ENCODE measurements at regions not wholly inside any gene's neighbourhood (a gene's known extent, or its start where the extent isn't known, plus 50 kb on each side); places are given as distances from the start of the nearest gene placed in this dataset.

DNA sequence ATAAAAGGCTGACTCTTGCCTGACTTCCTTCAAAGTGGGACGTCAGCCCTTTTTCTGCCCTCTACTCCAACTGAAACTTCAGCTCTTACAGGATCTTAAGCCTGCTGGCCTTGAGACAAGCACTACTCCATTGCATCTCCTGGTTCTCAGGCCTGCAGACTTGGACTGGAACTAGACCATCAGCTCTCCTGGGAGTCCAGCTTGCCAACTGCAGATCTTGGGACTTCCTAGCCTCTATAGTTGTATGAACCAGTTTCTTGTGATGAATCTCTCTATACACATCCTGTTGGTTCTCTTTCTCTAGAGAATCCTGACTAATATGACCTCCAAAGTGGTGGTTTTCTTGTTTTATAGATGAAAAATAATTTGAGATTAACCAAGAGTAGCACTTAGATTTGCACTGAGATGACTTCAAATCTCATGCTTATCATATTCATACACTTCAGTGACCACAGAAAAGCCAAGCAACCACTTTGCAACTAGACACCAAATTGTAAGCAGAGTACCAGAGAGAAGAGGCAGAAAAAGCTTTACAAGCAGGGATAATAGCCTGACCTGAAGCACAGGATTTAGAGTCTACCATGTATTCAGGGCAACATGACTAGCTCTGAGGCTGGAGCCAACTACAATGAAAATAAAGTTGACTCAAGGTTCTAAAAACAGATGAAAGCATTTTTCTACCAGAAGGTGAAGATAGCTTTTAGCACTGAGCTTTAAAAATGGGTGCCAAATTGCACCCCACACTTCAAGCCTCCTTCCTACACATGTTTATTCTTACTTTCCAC, 661.3 kb upstream of the USP24 start:
- Histone ChIP-seq H3K4me3 (ENCODE audit: extremely low read depth in 1 of 4, insufficient read depth in 2 of 4, low read depth in 3 of 4, low read length in 4 of 4) (no peak overlapping the region), H4K91ac (replicated peaks; ENCODE audit: insufficient read length, low read length) (no peak overlapping the region), H2BK12ac (ENCODE audit: low read depth, low read length) (no peak overlapping the region), H3K4me2 (ENCODE audit: insufficient read depth in 1 of 2, low read depth in 2 of 2, low read length in 2 of 2) (no peak overlapping the region), H4K5ac (ENCODE audit: insufficient read length, low read depth, low read length) (no peak overlapping the region), H2AK5ac (ENCODE audit: low read depth, low read length) (no peak overlapping the region), H3K56ac (replicated peaks; ENCODE audit: insufficient read length, low read depth, low read length) (no peak overlapping the region), H3K9me3 (ENCODE audit: insufficient read depth in 2 of 2, low read depth in 1 of 2, low read length in 1 of 2) (no peaks in the 10 kb centered on the region), H3K79me2 (ENCODE audit: control insufficient read depth in 1 of 2, insufficient read depth in 2 of 2, low read length in 2 of 2) (no peaks in the 10 kb centered on the region), H3K4ac (replicated peaks; ENCODE audit: insufficient read length, low read depth, low read length) (no peak overlapping the region), H2AFZ (ENCODE audit: low read length) (no peak overlapping the region), H3K79me1 (ENCODE audit: low read depth, low read length) (no peaks in the 10 kb centered on the region), H4K20me1 (replicated peaks in 1 of 2; ENCODE audit: control insufficient read depth in 1 of 2, insufficient read depth in 2 of 2, low read length in 2 of 2) (no peaks in the 10 kb centered on the region), H2BK20ac (ENCODE audit: low read length) (no peak overlapping the region), H3K27ac (ENCODE audit: low read depth, low read length) (no peak overlapping the region), H3K9ac (replicated peaks in 1 of 4; ENCODE audit: extremely low read depth in 1 of 4, low read depth in 3 of 4, low read length in 3 of 4) (no peak overlapping the region), H3K23me2 (ENCODE audit: low read depth, low read length) (no peaks in the 10 kb centered on the region), H3K4me1 (replicated peaks in 1 of 4; ENCODE audit: control insufficient read depth in 3 of 4, insufficient read depth in 4 of 4, low read length in 3 of 4) (no peaks in the 10 kb centered on the region), H2BK15ac (ENCODE audit: low read length) (no peak overlapping the region), H3K27me3 (replicated peaks in 1 of 4; ENCODE audit: control insufficient read depth in 3 of 4, extremely low read depth in 1 of 4, insufficient read depth in 3 of 4, low read length in 3 of 4) (no peaks in the 10 kb centered on the region), H3K23ac (ENCODE audit: insufficient read length) (no peak overlapping the region), H3K14ac (ENCODE audit: insufficient read length) (no peak overlapping the region), H2BK5ac (ENCODE audit: low read depth, low read length) (no peak overlapping the region), H3K18ac (ENCODE audit: extremely low read depth, low read length) (no peak overlapping the region), H3K36me3 (ENCODE audit: control insufficient read depth in 2 of 4, insufficient read depth in 4 of 4, low read length in 3 of 4) (no peaks in the 10 kb centered on the region), H2BK120ac (replicated peaks; ENCODE audit: low read depth, low read length) (no peak overlapping the region), H4K8ac (ENCODE audit: extremely low read depth, insufficient read depth, low read length) (no peak overlapping the region)
- FAIRE-seq (no peak), DNase-seq (ENCODE audit: low read depth in 1 of 2, low spot score in 2 of 2) (no peak)
- CTCF ChIA-PET (ENCODE audit: partially characterized antibody), result interaction anchor here (0.6 to 1.5 kb wide), 4 partner anchors 9 to 596 kb away, joined by 3 to 7 read pairs (median 4); no protein-coding TSS in a partner anchor
- WGBS, 2 experiments (ENCODE audit: extremely low coverage in 1 of 2, insufficient coverage in 1 of 2, insufficient read length in 1 of 2, insufficient replicate concordance in 2 of 2, low coverage in 1 of 2, low lambda C conversion rate in 2 of 2, missing lambda C conversion rate in 1 of 2), result 83% methylated on average over 1 of the region's 1 CpG; no CpG with 5 or more reads in 1 of the 2 experiments
- POLR2A ChIA-PET (ENCODE audit: partially characterized antibody), result no interaction called here
- TF ChIP-seq GTF2F1 (IDR thresholded peaks at IDR 0.05; ENCODE audit: borderline replicate concordance, low read depth, low read length) (no peak), RXRA (IDR thresholded peaks at IDR 0.05; ENCODE audit: insufficient read depth, low read depth, low read length) (no peak), FOSL1 (IDR thresholded peaks at IDR 0.05; ENCODE audit: insufficient read depth, low read depth, low read length) (no peak), EGR1 (IDR thresholded peaks at IDR 0.05; ENCODE audit: borderline replicate concordance, low read depth, low read length) (no peak), NANOG (IDR thresholded peaks at IDR 0.05; ENCODE audit: insufficient read depth, low read depth, low read length, poor library complexity, severe bottlenecking) (no peak), CBX5 (IDR thresholded peaks at IDR 0.05; ENCODE audit: low read depth, low read length) (no peak), CREB1 (IDR thresholded peaks at IDR 0.05) (no peak), KDM4A (IDR thresholded peaks at IDR 0.05; ENCODE audit: low read depth, low read length, severe bottlenecking) (no peak)
- TF ChIP-seq, protein P1, sequence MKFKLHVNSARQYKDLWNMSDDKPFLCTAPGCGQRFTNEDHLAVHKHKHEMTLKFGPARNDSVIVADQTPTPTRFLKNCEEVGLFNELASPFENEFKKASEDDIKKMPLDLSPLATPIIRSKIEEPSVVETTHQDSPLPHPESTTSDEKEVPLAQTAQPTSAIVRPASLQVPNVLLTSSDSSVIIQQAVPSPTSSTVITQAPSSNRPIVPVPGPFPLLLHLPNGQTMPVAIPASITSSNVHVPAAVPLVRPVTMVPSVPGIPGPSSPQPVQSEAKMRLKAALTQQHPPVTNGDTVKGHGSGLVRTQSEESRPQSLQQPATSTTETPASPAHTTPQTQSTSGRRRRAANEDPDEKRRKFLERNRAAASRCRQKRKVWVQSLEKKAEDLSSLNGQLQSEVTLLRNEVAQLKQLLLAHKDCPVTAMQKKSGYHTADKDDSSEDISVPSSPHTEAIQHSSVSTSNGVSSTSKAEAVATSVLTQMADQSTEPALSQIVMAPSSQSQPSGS (IDR thresholded peaks at IDR 0.05; ENCODE audit: low read length), result no peak
